HG03095 (cell line): ENCODE measurements at regions not wholly inside any gene's neighbourhood (a gene's known extent, or its start where the extent isn't known, plus 50 kb on each side); places are given as distances from the start of the nearest gene placed in this dataset.
"Not testable (repeated sequence)": the region's sequence is repeated elsewhere in the genome, so short reads cannot be mapped to it uniquely, and the experiment has no call there.

ENCODE experiments used
- ATAC-seq: cut with Tn5 transposase; IDR thresholded peaks from one replicate; pipeline ENCODE4 v1.9.1; 2021; ENCODE audit warnings: moderate library complexity; ENCODE audit not compliant: unreplicated experiment

DNA sequence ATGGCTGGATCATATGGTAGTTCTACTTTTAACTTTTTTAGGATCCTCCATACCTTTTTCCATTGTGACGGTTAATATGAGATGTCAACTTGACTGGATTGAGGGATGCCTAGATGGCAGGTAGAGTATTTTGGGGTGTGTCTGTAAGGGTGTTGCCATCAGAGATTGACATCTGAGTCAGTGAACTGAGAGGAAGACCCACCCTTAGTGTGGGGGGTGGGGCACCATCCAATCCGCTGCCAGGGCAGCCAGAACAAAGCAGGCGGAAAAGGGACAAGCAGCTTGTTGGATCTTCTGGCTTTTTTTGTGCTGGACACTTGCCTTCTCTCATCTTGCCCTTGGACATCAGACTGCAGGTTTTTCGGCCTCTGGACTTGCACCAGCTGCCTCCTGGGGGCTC, 168.5 kb upstream of the CXCL13 start:
- no peak for ATAC-seq

DNA sequence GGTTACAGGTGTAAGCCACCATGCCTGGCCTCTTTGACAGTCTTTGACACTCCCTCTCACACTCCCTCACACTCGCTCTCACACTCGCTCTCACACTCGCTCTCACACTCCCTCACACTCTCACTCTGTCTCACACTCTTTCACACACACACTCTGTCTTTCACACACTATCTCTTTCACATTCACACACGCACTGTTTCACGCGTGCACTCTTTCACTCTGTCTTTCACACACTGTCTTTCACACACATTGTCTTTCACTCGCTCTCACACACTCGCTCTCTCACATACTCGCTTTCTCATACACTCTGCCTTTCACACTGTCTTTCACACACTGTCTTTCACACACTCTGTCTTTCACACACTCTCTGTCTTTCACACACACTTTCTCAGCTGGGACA, 167.1 kb upstream of the CXCL13 start:
- no peak for ATAC-seq

DNA sequence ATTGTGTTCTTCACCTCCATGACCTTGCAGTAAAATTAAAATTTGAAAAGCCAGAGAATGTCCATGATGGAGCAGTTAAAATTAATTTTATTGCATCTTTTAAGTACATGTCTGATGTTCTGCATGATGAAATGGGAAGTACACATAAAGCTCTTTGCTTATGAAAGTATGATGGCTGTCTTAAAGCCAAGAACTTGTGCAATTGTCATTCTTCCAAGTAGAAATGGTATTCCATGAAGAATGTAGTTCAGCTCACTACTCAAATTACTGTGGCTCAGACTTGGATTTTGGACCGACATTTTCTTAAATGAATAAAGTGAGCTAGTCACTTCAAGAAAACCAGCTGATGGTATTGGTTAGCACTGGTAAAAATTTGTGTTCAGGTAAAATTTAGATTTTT, 161.7 kb upstream of the CXCL13 start:
- no peak for ATAC-seq

DNA sequence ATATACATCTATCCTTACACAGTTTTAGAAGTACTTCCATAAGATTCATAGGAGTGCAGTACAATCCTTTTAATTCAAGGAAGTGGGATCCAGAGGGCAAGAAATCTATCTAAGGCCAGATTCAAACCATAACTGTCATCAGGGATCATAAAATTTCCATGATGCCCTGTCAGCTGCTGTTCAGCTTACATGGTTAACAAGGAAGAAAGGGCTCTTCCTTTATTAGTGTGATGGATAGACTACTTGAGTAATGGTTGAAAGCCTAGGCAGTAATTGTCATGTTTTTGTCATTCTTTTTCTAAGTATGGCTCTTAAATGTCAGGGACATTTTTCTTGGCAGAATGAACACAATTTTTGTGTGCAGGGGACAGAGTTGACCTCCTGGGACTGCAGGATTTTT, 159.8 kb upstream of the CXCL13 start:
- no peak for ATAC-seq

DNA sequence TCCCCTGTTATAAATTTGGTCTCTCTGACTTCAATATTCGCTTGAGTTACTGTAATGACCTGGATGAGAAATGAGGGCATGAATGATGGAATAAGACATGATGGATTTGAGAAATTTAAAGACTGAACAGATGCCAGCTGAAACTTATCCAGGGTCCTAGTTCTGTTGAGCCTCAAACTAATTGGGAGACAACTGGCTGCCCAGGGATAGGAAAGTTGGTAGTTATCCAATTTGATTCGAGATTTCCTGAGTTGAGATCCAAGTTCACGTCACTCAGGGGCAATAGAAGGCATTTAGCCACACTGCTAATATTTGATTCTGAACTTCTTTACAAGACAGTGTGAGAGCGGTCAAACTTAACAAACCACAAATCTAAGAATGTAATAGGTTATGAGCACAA, 159.0 kb upstream of the CXCL13 start:
- ATAC-seq, result no peak

DNA sequence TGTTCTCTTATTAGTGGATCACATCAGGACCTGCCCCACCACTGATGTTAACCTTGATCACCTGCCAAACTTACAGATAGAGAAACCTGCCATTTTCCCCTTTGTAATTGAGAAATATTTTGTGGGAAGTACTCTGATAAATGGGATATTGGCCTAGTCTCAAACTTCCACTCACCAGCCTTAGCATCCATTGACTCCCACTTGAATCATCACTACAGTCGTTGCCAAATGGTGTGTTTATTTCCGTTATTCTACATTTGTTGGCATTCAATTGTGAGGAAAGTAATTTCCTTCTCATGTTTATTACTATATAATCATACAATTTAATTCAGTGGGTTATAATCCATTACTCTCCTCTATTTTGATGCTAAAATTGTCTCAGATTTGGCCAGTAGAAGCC, 156.4 kb upstream of the CXCL13 start:
- ATAC-seq, result no peak

DNA sequence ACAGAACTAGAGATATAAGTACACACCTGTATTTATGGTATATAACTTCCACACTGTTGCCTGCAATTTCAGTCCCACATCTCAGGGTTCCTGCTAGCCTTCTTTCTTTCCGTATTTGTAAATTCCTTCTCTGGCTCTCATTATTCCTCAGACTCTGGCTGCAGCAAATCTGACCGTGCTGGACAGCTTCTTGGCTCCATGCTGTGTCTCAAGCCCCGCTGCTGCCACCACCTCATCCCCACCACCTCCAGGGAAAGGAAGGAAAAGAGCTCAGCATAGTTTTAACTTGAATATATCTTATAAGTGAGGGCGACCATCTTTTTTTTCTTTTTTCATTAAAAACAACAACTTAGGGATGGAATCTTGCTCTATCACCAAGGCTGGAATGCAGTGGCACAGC, 155.6 kb upstream of the CXCL13 start:
- no peak for ATAC-seq

DNA sequence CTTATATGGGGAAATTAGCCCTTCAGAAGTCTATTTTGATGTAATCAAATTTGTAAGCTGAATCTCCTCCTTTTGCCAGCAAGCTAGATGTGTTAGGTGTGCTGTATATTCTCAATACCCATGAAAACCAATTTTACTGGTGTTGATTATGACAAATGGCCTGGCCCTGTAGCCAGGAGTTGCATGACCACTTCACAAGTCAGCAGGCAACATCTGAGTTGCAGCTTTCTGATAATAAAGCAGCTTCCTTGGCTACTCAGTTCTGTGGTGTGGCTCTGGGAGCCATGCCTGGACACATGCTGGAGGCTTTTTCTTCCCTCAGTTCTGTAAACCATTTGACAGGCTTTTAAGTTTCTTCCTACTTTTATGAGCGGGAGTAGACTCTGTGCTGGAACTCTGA, 154.1 kb upstream of the CXCL13 start:
- no peak for ATAC-seq

DNA sequence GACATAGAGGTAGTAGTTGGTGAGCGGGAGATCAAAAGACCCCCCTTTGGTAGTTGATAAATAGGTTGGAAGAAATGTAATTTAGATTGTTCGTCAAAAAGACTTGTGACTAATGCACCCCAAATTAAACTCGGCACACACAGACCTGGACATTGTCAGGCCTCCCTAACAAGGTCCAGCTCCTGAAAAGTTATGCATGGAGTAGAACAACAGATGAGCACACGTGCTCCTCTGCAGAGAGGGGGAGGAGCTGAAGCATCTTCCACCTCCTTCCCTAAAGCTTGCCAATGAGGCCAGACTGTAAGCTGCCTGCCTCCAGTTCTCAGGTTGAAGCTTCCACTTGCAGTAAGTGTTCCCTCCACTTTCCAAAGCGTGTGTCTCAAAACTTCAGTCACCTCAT, 153.5 kb upstream of the CXCL13 start:
- ATAC-seq, result not testable (repeated sequence)

DNA sequence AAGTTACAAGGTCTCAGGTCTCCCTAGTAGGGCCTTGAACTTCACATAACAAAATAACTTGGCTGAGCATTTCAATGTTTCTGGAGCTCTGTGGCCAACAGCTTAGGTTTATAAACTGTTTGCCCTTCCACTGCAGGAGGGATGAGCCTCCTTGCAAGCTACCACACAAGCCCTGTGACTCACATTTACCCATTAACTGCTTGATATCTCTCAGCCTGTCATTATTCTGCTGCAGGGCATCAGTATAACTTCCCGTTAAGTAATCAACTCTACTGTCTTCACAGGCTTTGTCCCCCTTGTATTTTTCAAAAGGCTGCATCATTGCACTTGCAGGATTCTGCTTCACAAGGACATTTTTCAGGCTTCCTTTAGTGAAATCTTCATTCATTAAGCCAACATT, 151.7 kb upstream of the CXCL13 start:
- ATAC-seq, result no peak

DNA sequence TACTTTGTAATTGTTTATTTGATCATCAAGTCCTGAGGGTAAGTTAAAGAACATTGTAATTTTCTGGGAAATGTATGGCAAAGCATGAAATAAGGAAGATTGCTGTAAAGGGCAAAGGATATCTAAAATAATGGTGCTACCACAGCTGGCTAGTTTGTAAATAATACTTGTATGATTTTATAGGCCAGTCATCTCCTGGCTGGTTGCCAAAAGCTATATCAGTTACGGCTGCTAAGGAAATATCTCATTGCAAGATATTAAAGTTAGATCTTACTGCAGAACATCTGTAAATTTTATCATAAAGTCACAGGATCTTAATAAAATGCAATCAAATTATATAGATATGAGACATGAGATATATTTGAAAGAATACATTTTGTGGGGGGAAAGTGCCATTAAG, 150.8 kb upstream of the CXCL13 start:
- ATAC-seq, result no peak

DNA sequence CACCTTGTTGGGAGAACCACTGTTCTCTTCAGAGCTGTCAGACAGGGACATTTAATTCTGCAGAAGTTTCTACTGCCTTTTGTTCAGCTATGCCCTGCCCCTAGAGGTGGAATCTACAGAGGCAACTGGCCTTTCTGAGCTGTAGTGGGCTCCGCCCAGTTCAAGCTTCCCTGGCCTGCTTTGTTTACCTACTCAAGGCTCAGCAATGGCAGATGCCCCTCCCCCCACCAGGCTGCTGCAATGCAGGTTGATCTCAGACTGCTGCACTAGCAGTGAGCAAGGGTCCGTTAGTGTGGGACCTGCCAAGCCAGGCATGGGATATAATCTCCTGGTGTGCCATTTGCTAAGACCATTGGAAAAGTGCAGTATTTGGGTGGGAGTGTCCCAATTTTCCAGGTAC, 141.5 kb upstream of the CXCL13 start:
- not testable (repeated sequence) for ATAC-seq

DNA sequence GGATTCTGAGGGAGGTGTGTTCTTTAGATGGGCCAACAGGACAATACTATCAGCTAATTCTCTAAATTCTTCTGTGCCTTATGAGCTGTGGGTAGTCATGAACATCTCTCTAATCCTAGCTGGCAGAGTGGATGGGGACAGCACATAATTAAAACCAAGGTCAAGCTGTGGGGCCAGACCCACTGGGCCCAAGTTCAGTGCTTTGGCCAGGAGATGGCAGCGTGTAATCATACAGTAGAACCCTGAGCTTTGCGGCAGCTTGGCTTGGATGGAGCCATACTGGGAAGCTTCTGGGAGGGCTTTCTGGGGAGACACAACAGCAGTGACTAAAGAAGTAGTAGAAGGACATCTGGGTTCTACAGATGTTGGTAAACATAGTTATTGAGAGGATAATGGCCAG, 140.3 kb upstream of the CXCL13 start:
- ATAC-seq, result no peak

DNA sequence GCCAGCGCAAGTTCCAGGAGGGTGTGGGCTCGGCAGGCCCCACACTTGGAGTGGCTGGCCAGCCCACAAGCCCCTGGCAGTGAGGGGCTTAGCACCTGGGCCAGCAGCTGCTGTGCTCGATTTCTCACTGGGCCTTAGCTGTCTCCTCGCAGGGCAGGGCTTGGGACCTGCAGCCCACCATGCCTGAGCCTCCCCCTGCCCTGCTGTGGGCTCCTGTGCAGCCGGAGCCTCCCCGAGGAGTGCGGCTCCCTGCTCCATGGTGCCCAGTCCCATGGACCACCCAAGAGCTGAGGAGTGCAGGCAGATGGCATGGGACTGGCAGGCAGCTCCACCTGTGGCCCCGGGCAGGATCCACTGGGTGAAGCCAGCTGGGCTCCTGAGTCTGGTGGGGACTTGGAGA, 139.2 kb upstream of the CXCL13 start:
- ATAC-seq, result no peak

DNA sequence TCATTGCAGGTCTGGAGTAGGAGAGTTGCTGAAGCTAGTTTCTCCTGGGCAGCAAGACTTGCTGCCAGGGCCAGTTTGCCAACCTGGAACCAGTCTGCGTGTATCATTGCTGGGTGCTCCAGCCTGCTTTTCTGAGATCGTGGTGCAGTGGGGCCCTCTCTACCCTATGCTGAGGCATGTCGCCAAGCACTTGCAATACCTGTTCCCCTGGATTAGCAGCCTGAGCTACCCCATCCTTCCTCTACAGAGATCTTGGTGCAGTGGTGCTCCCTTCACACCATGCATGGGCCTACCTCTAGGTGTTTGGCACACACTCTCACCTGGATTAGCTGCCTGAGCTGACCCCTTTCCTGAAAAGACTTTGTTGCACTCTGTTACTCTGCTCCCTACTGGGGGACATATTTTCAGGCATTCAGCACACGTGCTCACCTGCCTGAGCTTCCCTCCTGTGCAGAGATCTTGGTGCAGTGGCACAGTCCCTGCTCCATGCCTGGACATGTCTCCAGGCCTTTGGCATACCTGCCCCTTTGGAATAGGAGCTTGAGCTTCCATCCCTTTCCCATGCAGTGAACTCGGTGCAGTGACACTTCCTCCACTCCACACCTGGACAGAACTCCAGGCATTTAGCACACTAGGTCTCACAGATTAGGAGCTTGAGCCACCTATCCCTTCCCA, 133.7 kb upstream of the CXCL13 start:
- no peak for ATAC-seq

DNA sequence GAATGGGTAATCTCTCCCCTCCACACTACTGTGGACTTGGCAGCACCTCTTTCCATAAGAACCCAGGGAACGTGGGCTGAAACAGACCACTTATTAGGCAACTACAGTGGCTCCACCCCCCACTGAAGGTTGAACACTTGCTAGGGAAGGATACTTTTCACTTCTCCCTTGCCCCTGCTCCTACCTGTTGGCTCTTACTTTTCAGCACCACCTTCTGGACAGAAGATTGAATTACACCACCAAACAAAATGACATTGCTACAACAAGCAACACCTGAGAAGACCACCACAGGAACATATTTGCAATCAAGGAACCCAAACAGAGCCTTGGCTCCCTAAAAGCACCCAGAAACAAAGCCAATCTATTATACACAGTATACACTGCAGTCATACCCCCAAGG, 132.1 kb upstream of the CXCL13 start:
- no peak for ATAC-seq

DNA sequence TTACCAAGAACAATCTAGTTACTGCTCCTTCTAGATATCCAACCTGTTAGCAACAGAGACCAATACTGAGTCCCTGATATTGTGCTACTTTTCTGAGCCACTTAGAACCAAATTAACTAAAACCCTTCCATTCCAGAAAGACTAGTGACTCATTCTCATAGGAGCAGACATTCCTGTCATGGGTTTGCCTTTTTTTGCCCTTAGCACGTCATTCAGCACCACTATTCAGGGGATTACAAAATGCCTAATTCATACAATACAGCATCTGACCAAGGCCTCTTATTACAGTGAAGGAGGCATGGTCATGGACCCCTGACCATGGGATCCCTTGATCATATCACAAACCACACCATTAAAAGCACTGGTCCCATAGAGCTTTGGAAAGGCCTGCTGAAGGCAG, 123.8 kb upstream of the CXCL13 start:
- ATAC-seq, result no peak

DNA sequence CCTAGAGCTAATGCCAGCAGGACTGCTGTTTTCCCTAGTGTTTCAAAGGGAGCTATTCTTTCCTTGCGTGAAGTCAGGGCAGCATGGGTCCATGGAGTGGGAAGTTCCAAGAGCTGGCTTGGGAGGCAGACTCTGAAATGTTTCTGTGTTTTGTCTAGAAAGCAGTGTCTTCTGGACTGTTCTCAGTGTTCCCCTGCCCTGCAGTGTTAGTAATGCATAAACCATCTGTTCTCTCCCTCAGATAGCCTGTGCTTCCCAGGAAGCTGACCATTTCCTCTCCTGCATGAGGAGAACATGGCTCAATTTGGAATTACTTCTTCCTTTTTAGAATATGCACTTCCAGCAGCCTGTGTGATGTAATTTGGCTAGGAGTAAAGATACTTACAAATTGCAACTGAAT, 116.7 kb upstream of the CXCL13 start:
- no peak for ATAC-seq

DNA sequence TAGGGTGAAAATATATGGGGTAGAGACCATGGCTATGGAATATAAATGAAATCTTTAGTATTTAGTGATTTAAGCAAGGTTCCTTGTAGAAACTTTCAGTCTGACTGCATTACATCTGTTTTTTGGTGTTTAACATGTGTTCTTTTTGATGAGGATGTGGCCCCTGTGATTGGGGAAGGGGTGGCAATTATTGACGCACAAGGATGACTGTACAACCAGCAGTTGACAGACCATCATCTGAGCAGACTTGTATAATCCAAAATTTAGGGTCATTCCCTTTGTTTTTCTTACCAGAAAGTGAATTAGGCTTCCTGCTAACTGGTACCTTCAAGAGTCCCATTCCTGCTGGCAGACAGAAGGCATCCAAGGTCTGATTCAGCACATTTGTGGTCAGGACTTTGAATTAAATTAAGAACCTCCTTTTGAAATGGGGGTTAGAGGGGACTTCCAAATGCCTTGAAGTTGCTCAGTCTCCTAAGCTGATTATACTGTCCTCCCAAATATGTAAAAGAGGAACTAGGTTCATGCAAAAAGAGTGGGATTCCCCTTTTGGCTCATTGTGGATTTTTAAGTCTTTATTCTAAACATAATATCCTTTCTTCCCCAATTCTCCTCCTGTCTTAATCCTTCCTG, 112.4 kb upstream of the CXCL13 start:
- ATAC-seq, result peak; percentile 79

DNA sequence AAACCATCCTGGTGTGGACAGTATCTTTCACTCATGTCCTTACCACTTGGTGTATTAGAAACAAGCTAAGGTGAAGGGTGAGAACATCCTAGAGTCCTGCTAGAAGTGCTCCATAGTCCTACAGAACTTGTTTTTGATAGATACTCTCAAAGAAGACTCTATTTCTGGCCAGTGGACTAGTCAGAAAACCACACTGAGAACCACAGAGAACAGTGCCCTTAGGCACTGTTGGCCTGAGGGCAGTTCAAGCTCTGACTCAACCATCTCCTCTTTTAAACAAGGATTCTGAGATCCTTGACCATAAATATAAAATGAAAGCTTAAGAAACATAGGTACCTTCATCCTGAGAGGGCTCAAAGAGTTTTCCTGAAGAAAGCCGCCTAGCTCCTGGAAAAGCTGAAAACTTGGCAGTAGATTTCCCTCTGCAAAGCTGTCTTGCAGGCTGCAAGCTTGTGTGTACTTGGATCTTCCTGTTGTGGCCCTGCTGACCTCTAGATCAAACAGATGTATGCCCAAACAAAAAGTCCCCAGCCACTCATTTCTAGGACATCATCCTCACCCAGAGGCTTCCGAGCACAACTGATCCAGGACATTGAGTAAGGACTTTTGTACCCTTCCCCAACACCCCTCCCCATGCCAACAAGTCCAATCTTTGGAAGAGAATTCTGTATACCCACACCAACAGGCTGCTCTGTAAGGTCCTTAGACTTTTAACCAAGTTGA, 111.6 kb upstream of the CXCL13 start:
- ATAC-seq, result peak; percentile 37

DNA sequence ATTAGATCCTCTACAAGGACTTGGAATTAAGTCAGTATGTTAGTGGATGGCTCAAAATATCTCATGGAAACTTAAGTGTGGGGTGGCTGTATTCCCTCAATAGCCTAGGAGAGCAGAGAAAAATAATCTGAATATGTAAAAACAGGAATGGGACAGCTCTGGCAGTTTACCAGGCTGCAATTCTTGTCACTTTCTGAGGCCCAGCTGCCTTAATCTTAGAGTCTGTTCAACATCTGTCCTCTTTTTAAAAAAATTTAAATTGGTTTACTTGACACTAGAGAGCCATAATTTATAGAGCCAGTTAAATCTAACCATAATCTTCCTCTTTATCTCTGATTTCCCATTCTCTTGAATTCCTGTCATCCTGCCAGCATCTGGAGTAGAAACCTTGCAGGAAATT, 109.2 kb upstream of the CXCL13 start:
- ATAC-seq, result no peak

DNA sequence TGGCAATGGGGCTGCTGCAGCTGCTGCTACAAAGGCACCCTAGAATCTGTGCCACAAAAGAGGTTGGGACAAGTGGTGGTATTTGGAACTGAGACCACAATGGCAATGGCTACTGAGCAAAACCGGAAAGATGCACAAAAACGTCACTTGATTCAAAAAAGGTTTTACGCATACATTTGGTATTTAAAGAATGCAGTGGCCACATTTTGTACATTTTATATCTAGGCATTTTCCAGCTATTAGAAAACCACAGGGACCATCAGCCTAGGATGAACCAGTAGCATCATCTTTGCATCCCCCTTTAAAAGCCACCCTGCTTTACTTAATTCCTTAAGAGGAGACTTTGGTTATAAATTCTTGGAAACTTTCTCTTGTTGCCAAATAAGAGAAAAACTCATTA, 104.8 kb upstream of the CXCL13 start:
- no peak for ATAC-seq
